ENCODE measurements at regions not wholly inside any gene's neighbourhood (a gene's known extent, or its start where the extent isn't known, plus 50 kb on each side); places are given as distances from the start of the nearest gene placed in this dataset.

GRCh38 chr12:89834676-89835075 lies 126.0 kb upstream of the ATP2B1 start:
- no peaks in the 10 kb centered on the region for H3K9me3 ChIP-seq (replicated peaks; ENCODE audit: insufficient read depth, low read length)
- no peaks in the 10 kb centered on the region for H3F3A ChIP-seq (ENCODE audit: insufficient read depth, low read length)
- H2AFZ ChIP-seq (ENCODE audit: low read length) = no peak overlapping the region
- H4K20me1 ChIP-seq (ENCODE audit: insufficient read depth, low read length) = no peaks in the 10 kb centered on the region
- no peaks in the 10 kb centered on the region for H3K27me3 ChIP-seq (replicated peaks; ENCODE audit: insufficient read depth, low read length)
- H3K9me2 ChIP-seq (replicated peaks; ENCODE audit: insufficient read depth, low read length) = no peaks in the 10 kb centered on the region
- no peaks in the 10 kb centered on the region for H3K4me1 ChIP-seq (ENCODE audit: low read length)
- no peaks in the 10 kb centered on the region for H3K36me3 ChIP-seq (replicated peaks; ENCODE audit: insufficient read depth, low read length)
- TF ChIP-seq EZH2 (optimal IDR thresholded peaks at IDR 0.05; ENCODE audit: low read depth, low read length) (no peak), CTCF (IDR thresholded peaks at IDR 0.05; ENCODE audit: low read length) (no peak), EZH2phosphoT487 (IDR thresholded peaks at IDR 0.05; ENCODE audit: low read length) (no peak)
- no peak for DNase-seq
- H3K79me2 ChIP-seq (ENCODE audit: low read length) = no peaks in the 10 kb centered on the region
- no peak overlapping the region for H3K4me2 ChIP-seq (ENCODE audit: low read depth, low read length)
- no peak overlapping the region for H3K27ac ChIP-seq (ENCODE audit: low read length)
- H3K9ac ChIP-seq (ENCODE audit: low read length) = no peak overlapping the region
- H3K4me3 ChIP-seq (ENCODE audit: low read length) = no peak overlapping the region

DNA sequence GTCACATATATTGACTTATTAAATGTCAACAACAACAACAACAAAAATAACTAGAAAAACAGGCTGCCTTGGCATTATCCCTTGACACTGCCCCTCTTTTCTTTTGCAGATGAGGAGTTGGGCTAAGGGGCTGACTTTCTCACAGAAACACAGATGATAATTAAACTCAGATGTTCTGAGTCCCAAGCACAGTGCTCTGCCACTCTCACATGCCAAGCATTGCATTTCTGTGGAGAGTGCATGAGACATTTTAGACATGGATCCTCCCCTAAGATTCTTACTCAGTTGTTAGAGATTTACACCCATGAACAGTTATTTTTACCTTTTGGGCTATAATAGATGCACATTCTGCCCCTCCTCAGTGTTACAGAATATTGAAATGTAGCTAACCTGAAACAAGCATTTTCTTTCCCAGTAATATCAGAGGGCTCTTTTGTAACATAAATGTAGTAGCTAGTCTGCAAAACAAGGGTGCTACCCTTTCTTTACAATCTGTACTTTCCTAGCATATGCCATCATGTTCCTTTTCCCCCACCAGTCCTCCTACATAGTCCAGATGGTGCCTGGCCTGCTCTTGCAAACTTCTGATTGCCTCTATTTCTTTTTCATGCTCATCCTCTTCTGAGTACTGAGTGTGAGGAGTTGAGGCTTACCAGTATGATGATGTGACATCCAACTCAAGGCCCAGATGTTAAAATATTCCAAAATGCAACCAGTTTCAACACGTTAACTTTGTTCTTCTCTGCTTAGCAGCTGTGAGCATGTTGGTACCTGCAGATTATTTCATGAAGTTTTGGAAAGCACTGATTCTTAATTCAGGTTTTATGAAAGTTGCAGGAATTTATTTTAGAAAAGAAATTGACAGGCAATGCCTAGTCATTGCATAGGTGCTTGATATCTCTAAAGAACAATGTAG lies 125.0 kb upstream of the ATP2B1 start:
- Histone ChIP-seq H3F3A (ENCODE audit: insufficient read depth, low read length) (no peaks in the 10 kb centered on the region), H3K4me3 (ENCODE audit: low read length) (no peak overlapping the region), H3K9ac (ENCODE audit: low read length) (no peak overlapping the region), H4K20me1 (ENCODE audit: insufficient read depth, low read length) (no peaks in the 10 kb centered on the region), H2AFZ (ENCODE audit: low read length) (no peak overlapping the region), H3K27ac (ENCODE audit: low read length) (no peak overlapping the region), H3K27me3 (replicated peaks; ENCODE audit: insufficient read depth, low read length) (no peaks in the 10 kb centered on the region), H3K79me2 (ENCODE audit: low read length) (no peaks in the 10 kb centered on the region), H3K4me1 (ENCODE audit: low read length) (no peaks in the 10 kb centered on the region), H3K9me2 (replicated peaks; ENCODE audit: insufficient read depth, low read length) (no peaks in the 10 kb centered on the region), H3K9me3 (replicated peaks; ENCODE audit: insufficient read depth, low read length) (no peaks in the 10 kb centered on the region), H3K4me2 (ENCODE audit: low read depth, low read length) (no peak overlapping the region), H3K36me3 (replicated peaks; ENCODE audit: insufficient read depth, low read length) (no peaks in the 10 kb centered on the region)
- TF ChIP-seq EZH2 (optimal IDR thresholded peaks at IDR 0.05; ENCODE audit: low read depth, low read length) (no peak), EZH2phosphoT487 (IDR thresholded peaks at IDR 0.05; ENCODE audit: low read length) (no peak), CTCF (IDR thresholded peaks at IDR 0.05; ENCODE audit: low read length) (no peak)
- no peak for DNase-seq

- Histone ChIP-seq H3K4me1 (ENCODE audit: low read length) (no peaks in the 10 kb centered on the region), H2AFZ (ENCODE audit: low read length) (no peak overlapping the region), H3K79me2 (ENCODE audit: low read length) (no peaks in the 10 kb centered on the region), H3F3A (ENCODE audit: insufficient read depth, low read length) (no peaks in the 10 kb centered on the region), H3K4me3 (ENCODE audit: low read length) (no peak overlapping the region), H3K4me2 (ENCODE audit: low read depth, low read length) (no peak overlapping the region), H3K27ac (ENCODE audit: low read length) (no peak overlapping the region), H3K9me2 (replicated peaks; ENCODE audit: insufficient read depth, low read length) (no peaks in the 10 kb centered on the region), H3K27me3 (replicated peaks; ENCODE audit: insufficient read depth, low read length) (no peaks in the 10 kb centered on the region), H3K9me3 (replicated peaks; ENCODE audit: insufficient read depth, low read length) (no peaks in the 10 kb centered on the region), H4K20me1 (ENCODE audit: insufficient read depth, low read length) (no peaks in the 10 kb centered on the region), H3K36me3 (replicated peaks; ENCODE audit: insufficient read depth, low read length) (no peaks in the 10 kb centered on the region), H3K9ac (ENCODE audit: low read length) (no peak overlapping the region)
- TF ChIP-seq EZH2 (optimal IDR thresholded peaks at IDR 0.05; ENCODE audit: low read depth, low read length) (no peak), EZH2phosphoT487 (IDR thresholded peaks at IDR 0.05; ENCODE audit: low read length) (no peak), CTCF (IDR thresholded peaks at IDR 0.05; ENCODE audit: low read length) (no peak)
- DNase-seq = no peak
Observed at GRCh38 chr12:89832336-89832735, 123.7 kb upstream of the ATP2B1 start.
